ENCODE measurements at regions not wholly inside any gene's neighbourhood (a gene's known extent, or its start where the extent isn't known, plus 50 kb on each side); places are given as distances from the start of the nearest gene placed in this dataset.

DNA sequence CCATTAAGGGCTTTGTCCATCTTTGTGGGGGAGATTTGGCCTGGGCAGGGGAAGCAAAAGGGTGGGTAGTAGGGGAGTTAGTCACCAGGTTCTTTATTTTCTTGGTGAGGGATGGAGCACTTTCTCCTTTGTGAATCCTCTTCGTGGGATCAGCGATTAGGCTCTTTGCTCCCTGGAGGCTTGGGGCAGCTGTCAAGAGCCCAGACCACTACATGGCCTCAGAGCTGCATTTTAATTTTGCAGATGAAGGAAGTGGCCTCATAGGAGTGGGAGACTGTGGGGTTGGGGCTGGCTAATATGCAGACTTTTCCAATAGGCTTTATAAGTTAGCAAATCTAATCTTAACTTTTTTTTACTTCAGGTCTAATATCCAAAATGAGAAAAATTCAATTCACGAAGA lies 168.1 kb upstream of the DEFB112 start:
- no peak for DNase-seq (ENCODE audit: low read depth)

DNA sequence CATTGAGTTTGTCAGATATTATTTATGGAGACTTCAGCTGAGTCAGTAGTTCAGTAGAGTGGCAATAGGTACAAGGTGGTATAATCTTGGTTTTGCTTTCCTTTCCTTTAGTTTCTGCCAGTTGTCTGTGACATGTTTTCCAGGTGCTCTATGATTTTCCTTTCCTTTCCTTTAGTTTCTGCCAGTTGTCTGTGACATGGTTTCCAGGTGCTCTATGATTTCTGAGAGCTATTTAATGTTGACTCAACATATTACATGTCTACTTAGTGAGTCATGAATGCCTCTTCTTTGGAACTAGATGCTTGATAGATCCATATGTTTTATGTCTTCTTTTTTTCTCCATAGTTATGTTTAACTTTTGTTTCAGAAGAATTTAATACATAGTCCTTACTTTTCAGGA lies 186.4 kb upstream of the DEFB112 start:
- DNase-seq (ENCODE audit: low read depth): no peak

DNA sequence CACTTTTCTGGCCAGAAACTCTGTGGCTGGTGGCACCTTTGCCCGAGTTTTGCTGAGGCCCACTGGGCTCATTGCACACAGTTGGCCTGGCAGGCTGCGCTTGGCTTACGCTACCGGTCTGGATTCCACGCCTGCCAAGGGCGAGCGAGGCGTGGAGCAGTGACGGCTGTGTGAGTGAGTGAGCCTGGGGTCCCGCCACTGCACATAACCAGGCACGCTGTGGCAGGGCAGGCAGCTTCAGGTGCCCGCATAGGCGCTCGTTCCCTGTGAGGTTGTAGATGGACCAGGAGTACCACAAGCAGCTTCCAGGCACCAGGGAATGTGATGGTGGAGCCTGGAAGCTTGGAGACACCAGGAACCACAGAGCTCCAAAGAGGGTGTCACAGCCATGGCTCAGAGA lies 190.1 kb upstream of the DEFB112 start:
- DNase-seq (ENCODE audit: low read depth): no peak

- DNase-seq (ENCODE audit: low read depth): no peak
These were observed 191.3 kb upstream of the DEFB112 start for GRCh38 chr6:50240986-50241385.

DNA sequence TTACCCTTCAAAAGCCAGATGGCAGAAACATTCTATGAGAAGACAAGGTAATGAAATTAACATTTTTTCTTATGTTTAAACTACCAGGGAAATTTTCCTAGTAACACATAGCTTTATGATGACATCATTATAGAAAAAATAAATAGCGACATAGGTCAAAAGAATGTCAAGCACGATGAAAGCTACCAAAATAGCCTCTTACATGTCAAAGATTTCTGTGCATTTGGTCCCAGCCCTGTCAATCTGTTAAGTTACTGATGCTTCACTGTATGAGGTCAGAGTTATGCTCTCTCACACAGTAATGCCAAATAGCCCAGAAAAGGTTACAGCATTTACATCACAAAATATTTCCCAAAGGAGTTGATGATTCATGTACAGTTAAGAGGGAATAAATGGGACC lies 199.8 kb upstream of the DEFB112 start:
- DNase-seq (ENCODE audit: low read depth): peak; percentile 15

- DNase-seq (ENCODE audit: low read depth): no peak
These were observed 207.6 kb upstream of the DEFB112 start for GRCh38 chr6:50257322-50257721.

DNA sequence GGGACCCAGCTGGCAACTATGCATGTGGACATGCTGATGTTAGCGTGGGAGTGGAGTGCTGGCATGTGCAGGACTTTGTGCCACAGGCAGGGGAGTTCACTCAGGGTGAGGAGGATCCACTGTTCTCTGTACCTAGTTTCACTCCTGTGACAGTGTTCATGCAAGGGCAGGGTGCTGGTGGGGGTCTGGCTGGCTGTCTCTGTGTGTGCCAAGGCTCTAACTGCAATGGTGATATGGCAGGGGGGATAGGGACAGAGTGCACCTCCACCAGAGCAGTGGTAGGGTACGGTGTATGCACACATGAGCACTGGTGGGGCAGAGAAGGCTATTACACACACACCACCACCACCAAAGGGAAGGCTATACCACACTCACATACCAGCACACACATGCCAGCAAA lies 210.2 kb upstream of the DEFB112 start:
- DNase-seq (ENCODE audit: low read depth): no peak

GRCh38 chr6:50264995-50265571 lies 215.4 kb upstream of the DEFB112 start:
- DNase-seq (ENCODE audit: low read depth): peak; percentile 3

DNA sequence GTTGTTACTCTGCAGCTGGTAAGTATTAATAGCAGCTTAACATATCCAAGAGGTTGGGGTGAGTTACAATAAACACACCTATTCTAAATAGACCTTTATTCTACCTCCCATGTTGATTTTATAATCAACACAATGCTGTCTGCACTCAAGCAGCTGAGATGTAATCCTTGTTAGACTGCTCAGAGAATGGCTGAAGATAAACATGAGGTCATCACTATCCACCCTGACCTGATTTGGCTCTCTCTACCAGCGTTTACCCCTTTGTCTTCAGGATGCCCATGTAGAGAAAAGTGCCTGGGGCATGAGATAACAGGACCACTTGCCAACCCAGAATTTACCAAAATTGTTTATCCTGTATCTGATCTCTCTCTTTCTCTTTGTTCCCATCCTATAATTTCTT lies 220.7 kb upstream of the DEFB112 start:
- no peak for DNase-seq (ENCODE audit: low read depth)

GRCh38 chr6:50271266-50271665 lies 221.5 kb upstream of the DEFB112 start:
- no peak for DNase-seq (ENCODE audit: low read depth)

DNA sequence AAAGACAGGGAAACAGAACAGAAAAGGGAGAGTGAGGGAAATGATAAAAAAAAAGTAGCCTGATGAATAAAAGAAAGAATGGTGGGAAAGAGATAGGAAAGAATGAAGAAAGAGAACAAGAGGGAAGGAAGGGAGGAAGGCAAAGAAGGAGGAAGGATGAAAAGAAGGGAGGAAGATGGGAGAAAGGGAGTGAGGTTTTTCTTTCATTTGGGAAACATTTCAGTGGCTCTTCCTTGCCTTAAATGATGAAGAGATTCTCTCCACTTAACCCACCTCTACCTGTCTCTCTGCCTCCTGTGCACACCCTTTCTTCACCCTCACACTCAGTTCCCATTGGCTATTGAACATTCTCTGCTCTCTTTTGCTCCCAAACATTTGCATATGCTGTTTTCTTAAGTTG lies 222.1 kb upstream of the DEFB112 start:
- DNase-seq (ENCODE audit: low read depth): no peak

GRCh38 chr6:50272611-50273010 lies 222.9 kb upstream of the DEFB112 start:
- DNase-seq (ENCODE audit: low read depth): peak; percentile 44

GRCh38 chr6:50276771-50277261 lies 227.1 kb upstream of the DEFB112 start:
- no peak for DNase-seq (ENCODE audit: low read depth)

DNA sequence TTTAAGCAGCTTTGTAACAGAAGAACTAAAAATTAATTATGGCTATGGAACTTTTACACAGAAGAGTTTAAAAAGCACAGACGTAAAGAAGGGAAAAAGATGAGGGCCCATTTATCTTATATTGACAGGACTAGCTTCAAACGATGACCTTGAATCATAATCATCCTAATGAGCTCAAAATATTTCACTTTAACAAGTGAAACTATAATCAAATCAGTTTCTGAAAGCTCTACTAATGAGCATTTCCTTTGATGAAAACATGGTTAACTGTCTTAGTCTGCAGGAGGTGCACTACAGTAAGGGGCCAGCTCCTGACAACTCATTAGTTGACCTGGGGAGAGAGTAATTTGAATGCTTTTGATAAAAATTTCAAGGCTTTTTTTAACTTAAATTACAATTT lies 228.0 kb upstream of the DEFB112 start:
- no peak for DNase-seq (ENCODE audit: low read depth)

GRCh38 chr6:50278663-50279062 lies 228.9 kb upstream of the DEFB112 start:
- no peak for DNase-seq (ENCODE audit: low read depth)

DNA sequence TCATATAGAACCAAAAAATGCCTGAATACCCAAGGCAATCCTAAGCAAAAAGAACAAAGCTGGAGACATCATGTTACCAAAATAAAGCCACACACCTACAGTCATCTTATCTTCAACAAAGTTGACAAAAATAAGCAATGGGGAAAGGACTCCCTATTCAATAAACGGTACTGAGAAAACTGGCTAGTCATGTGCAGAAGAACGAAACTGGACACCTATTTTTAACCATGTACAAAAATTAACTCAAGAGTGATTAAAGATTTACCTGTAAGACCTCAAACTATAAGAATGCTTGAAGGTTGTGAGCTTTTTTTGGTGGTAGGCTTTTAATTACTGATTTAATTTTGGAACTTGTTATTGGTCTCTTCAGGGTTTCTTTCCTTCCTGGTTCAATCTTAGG lies 236.0 kb upstream of the DEFB112 start:
- no peak for DNase-seq (ENCODE audit: low read depth)

DNA sequence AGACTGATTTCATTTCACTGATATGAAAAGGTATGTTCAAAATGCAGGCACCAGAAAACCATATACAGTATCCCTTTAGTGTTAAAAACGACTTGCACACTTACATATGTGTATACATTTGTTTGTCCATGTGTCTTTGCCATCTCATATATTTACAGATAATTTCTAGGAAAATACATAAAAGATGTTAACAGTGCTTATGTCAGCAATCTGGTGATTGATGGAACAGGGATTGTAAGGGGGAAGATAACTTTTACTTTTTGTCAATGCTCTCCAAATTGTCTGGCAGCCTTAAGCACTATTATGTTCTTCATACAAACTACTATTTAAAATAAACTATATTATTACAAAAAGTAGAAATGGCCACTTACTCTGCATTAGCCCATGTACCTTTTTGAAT lies 238.5 kb upstream of the DEFB112 start:
- DNase-seq (ENCODE audit: low read depth): no peak

- no peak for DNase-seq (ENCODE audit: low read depth)
These were observed 239.2 kb upstream of the DEFB112 start for GRCh38 chr6:50288881-50289280.

GRCh38 chr6:50289366-50289765 lies 239.6 kb upstream of the DEFB112 start:
- no peak for DNase-seq (ENCODE audit: low read depth)

GRCh38 chr6:50301307-50301706 lies 251.6 kb upstream of the DEFB112 start:
- DNase-seq (ENCODE audit: low read depth): no peak

- DNase-seq (ENCODE audit: low read depth): peak; percentile 17
These were observed 255.9 kb upstream of the DEFB112 start for GRCh38 chr6:50305660-50306059.

DNA sequence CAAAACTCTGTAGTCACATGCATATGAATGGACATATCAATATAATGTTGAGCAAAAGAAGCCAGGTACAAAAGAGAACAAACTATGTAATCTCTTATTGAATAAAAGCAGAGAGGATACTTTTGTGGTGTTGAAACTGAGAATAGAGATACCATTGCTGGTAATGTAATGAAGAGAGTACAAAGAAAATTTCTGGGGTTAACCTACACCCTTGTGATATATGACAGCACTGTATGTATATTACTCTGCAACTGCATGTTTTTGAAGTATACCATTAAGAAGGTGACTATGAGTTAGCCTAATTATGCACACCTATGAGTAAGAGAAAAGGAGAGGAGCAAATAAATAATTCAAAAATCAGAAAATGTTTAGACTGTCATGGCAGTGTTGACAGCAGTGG lies 268.8 kb upstream of the DEFB112 start:
- DNase-seq (ENCODE audit: low read depth): no peak

- DNase-seq (ENCODE audit: low read depth): no peak
These were observed 280.6 kb upstream of the DEFB112 start for GRCh38 chr6:50330347-50330746.

- DNase-seq (ENCODE audit: low read depth): no peak
These were observed 281.2 kb upstream of the DEFB112 start for GRCh38 chr6:50330963-50331362.

Data from M059J (cell line).